ENCODE measurements at regions not wholly inside any gene's neighbourhood (a gene's known extent, or its start where the extent isn't known, plus 50 kb on each side); places are given as distances from the start of the nearest gene placed in this dataset.

- intact Hi-C loops (cut with DNase I; ENCODE audit: low total_unique reads): no loop called here
These were observed 151.2 kb downstream of the SERPINI1 start for GRCh38 chr3:167886690-167887089.

GRCh38 chr3:167885277-167885676 lies 149.8 kb downstream of the SERPINI1 start:
- no peak for TF ChIP-seq CTCF (IDR thresholded peaks at IDR 0.05)
- H3K27me3 ChIP-seq: no peaks in the 10 kb centered on the region
- no peaks in the 10 kb centered on the region for H3K36me3 ChIP-seq
- no peak for DNase-seq
- H3K27ac ChIP-seq: no peak overlapping the region
- intact Hi-C loops (cut with DNase I; ENCODE audit: low total_unique reads): no loop called here
- H3K4me3 ChIP-seq: no peak overlapping the region
- H3K9me3 ChIP-seq: no peaks in the 10 kb centered on the region
- H3K4me1 ChIP-seq: peaks cover 0 to 4% (median 0%) of the 10 kb centered on the region in 4 donors

More at GRCh38 chr3:167886690-167887089, 151.2 kb downstream of the SERPINI1 start:
- Histone ChIP-seq H3K36me3 (no peaks in the 10 kb centered on the region), H3K9me3 (no peaks in the 10 kb centered on the region), H3K27me3 (no peaks in the 10 kb centered on the region), H3K4me3 (no peak overlapping the region), H3K27ac (no peak overlapping the region), H3K4me1 (peaks cover 0 to 3% (median 0%) of the 10 kb centered on the region in 4 donors)
- no peak for DNase-seq
- no peak for TF ChIP-seq CTCF (IDR thresholded peaks at IDR 0.05)

- Histone ChIP-seq H3K27me3 (no peaks in the 10 kb centered on the region), H3K27ac (no peak overlapping the region), H3K9me3 (no peaks in the 10 kb centered on the region), H3K4me1 (peaks cover 0 to 4% (median 0%) of the 10 kb centered on the region in 4 donors), H3K4me3 (no peak overlapping the region), H3K36me3 (no peaks in the 10 kb centered on the region)
- TF ChIP-seq CTCF (IDR thresholded peaks at IDR 0.05): no peak
- intact Hi-C loops (cut with DNase I; ENCODE audit: low total_unique reads): loop anchor here (5.0 kb wide), 1 partner anchor 47 kb away; no protein-coding TSS in a partner anchor
- no peak for DNase-seq
These were observed 149.0 kb downstream of the SERPINI1 start for GRCh38 chr3:167884481-167884880.

GRCh38 chr3:167883452-167883851 lies 147.9 kb downstream of the SERPINI1 start:
- H3K27ac ChIP-seq: no peak overlapping the region
- intact Hi-C loops (cut with DNase I; ENCODE audit: low total_unique reads): loop anchor here (5.0 kb wide), 1 partner anchor 46 kb away; no protein-coding TSS in a partner anchor
- H3K27me3 ChIP-seq: no peaks in the 10 kb centered on the region
- no peaks in the 10 kb centered on the region for H3K36me3 ChIP-seq
- no peak for TF ChIP-seq CTCF (IDR thresholded peaks at IDR 0.05)
- H3K4me3 ChIP-seq: no peak overlapping the region
- no peak for DNase-seq
- H3K9me3 ChIP-seq: no peaks in the 10 kb centered on the region
- H3K4me1 ChIP-seq: peaks cover 0 to 4% (median 0%) of the 10 kb centered on the region in 4 donors

- Histone ChIP-seq H3K27ac (no peak overlapping the region), H3K36me3 (no peaks in the 10 kb centered on the region)
These were observed 146.6 kb downstream of the SERPINI1 start for GRCh38 chr3:167882057-167882667.

More at GRCh38 chr3:167882057-167882667, 146.6 kb downstream of the SERPINI1 start:
- DNase-seq: no peak
- H3K27me3 ChIP-seq: no peaks in the 10 kb centered on the region
- no peak overlapping the region for H3K4me3 ChIP-seq
- H3K4me1 ChIP-seq: peaks cover 0 to 7% (median 2%) of the 10 kb centered on the region in 4 donors
- H3K9me3 ChIP-seq: no peaks in the 10 kb centered on the region
- TF ChIP-seq CTCF (IDR thresholded peaks at IDR 0.05): peak; percentile 66 to 68
- intact Hi-C loops (cut with DNase I; ENCODE audit: low total_unique reads): loop anchor here (5.0 kb wide), 1 partner anchor 45 kb away; no protein-coding TSS in a partner anchor
